Loucy (cell line): ENCODE measurements at regions not wholly inside any gene's neighbourhood (a gene's known extent, or its start where the extent isn't known, plus 50 kb on each side); places are given as distances from the start of the nearest gene placed in this dataset.

Experiments
- CTCF ChIP-seq: fragments of 200-600 bp; sonication (generic); conservative IDR thresholded peaks from 2 replicates; pipeline ENCODE4 v1.5.1; 2014; ENCODE audit warnings: mild to moderate bottlenecking, antibody characterized with exemption, low read length
- EZH2phosphoT487 ChIP-seq: fragments of 200-600 bp; IDR thresholded peaks from 2 replicates; pipeline ENCODE4 v1.6.1; 2018; ENCODE audit warnings: antibody characterized with exemption, mild to moderate bottlenecking, moderate library complexity, borderline replicate concordance

GRCh38 chr3:94593526-94594150 is 530.8 kb downstream of the NSUN3 start:
- TF ChIP-seq CTCF, result no peak
- no peak for TF ChIP-seq EZH2phosphoT487
